Large intestine (tissue), 3 donors: ENCODE measurements at regions not wholly inside any gene's neighbourhood (a gene's known extent, or its start where the extent isn't known, plus 50 kb on each side); places are given as distances from the start of the nearest gene placed in this dataset.

ENCODE experiments used
- DNase-seq, 2 donors: peaks; one replicate each; pipeline versions ENCODE4 v3.0.0 to v3.0.0-alpha.2; 2013
- H3K27ac ChIP-seq: one replicate; pipeline ENCODE4 v1.5.1; 2013; ENCODE audit warnings: low read length
- H3K27me3 ChIP-seq: 2 replicates; pipeline ENCODE4 v1.6.1; 2013; ENCODE audit warnings: low read length; ENCODE audit not compliant: control insufficient read depth, insufficient read depth
- H3K36me3 ChIP-seq: 2 replicates; pipeline ENCODE4 v1.6.1; 2013; ENCODE audit warnings: low read length; ENCODE audit not compliant: control insufficient read depth, insufficient read depth
- H3K4me1 ChIP-seq: one replicate; pipeline ENCODE4 v1.6.1; 2013; ENCODE audit warnings: low read length; ENCODE audit not compliant: control insufficient read depth, insufficient read depth
- H3K4me3 ChIP-seq: one replicate; pipeline ENCODE4 v1.5.1; 2013; ENCODE audit warnings: low read length
- H3K9me3 ChIP-seq: one replicate; pipeline ENCODE4 v1.6.1; 2013; ENCODE audit warnings: mild to moderate bottlenecking, low read depth, low read length, moderate library complexity; ENCODE audit not compliant: control insufficient read depth
- WGBS: methylation state at CpG from one replicate; pipeline ENCODE4 v1.1.5; 2013; ENCODE audit warnings: low lambda C conversion rate; ENCODE audit not compliant: insufficient coverage; 5-methylcytosine and 5-hydroxymethylcytosine counted together

- DNase-seq = no peak
- no peaks in the 10 kb centered on the region for H3K4me1 ChIP-seq
- no peaks in the 10 kb centered on the region for H3K36me3 ChIP-seq
- 83% methylated on average over 1 of the region's 1 CpG for WGBS
- H3K4me3 ChIP-seq = no peak overlapping the region
- no peak overlapping the region for H3K27ac ChIP-seq
- no peaks in the 10 kb centered on the region for H3K9me3 ChIP-seq
- no peaks in the 10 kb centered on the region for H3K27me3 ChIP-seq
These were observed 616.4 kb downstream of the TAFA4 start for GRCh38 chr3:68315964-68316363.

- Histone ChIP-seq H3K36me3 (no peaks in the 10 kb centered on the region), H3K4me1 (no peaks in the 10 kb centered on the region), H3K4me3 (no peak overlapping the region), H3K27ac (no peak overlapping the region), H3K27me3 (no peaks in the 10 kb centered on the region), H3K9me3 (no peaks in the 10 kb centered on the region)
- no CpG with 5 or more reads among the region's 1 CpG for WGBS
- no peak for DNase-seq
These were observed 616.8 kb downstream of the TAFA4 start for GRCh38 chr3:68315546-68315945.

- Histone ChIP-seq H3K4me1 (no peaks in the 10 kb centered on the region), H3K36me3 (no peaks in the 10 kb centered on the region), H3K9me3 (no peaks in the 10 kb centered on the region), H3K27ac (no peak overlapping the region), H3K27me3 (no peaks in the 10 kb centered on the region), H3K4me3 (no peak overlapping the region)
- peak; percentile 7 to 24 for DNase-seq
- no CpG with 5 or more reads among the region's 2 CpGs for WGBS
These were observed 625.8 kb downstream of the TAFA4 start for GRCh38 chr3:68306571-68306970.

- Histone ChIP-seq H3K27me3 (no peaks in the 10 kb centered on the region), H3K36me3 (no peaks in the 10 kb centered on the region), H3K9me3 (no peaks in the 10 kb centered on the region), H3K27ac (no peak overlapping the region), H3K4me1 (no peaks in the 10 kb centered on the region), H3K4me3 (no peak overlapping the region)
- 100% methylated on average over 1 of the region's 1 CpG for WGBS
- DNase-seq = no peak
These were observed 636.9 kb downstream of the TAFA4 start for GRCh38 chr3:68295457-68295856.

- H3K9me3 ChIP-seq = no peaks in the 10 kb centered on the region
- no peak for DNase-seq
- H3K27me3 ChIP-seq = no peaks in the 10 kb centered on the region
- H3K36me3 ChIP-seq = no peaks in the 10 kb centered on the region
- H3K27ac ChIP-seq = no peak overlapping the region
- H3K4me3 ChIP-seq = no peak overlapping the region
- H3K4me1 ChIP-seq = no peaks in the 10 kb centered on the region
These were observed 635.9 kb upstream of the SUCLG2 start for GRCh38 chr3:68290333-68290732.

- no peak for DNase-seq
- no peak overlapping the region for H3K27ac ChIP-seq
- WGBS = no CpG with 5 or more reads among the region's 8 CpGs
These were observed 633.7 kb upstream of the SUCLG2 start for GRCh38 chr3:68288085-68288484.

GRCh38 chr3:68287101-68287500, 632.7 kb upstream of the SUCLG2 start:
- H3K9me3 ChIP-seq = no peaks in the 10 kb centered on the region
- H3K27ac ChIP-seq = no peak overlapping the region
- H3K4me3 ChIP-seq = no peak overlapping the region
- no peaks in the 10 kb centered on the region for H3K27me3 ChIP-seq
- H3K36me3 ChIP-seq = no peaks in the 10 kb centered on the region
- no peak for DNase-seq
- 61% methylated on average over 5 of the region's 8 CpGs for WGBS
- H3K4me1 ChIP-seq = no peaks in the 10 kb centered on the region

More at GRCh38 chr3:68288085-68288484, 633.7 kb upstream of the SUCLG2 start:
- H3K4me1 ChIP-seq = no peaks in the 10 kb centered on the region
- no peak overlapping the region for H3K4me3 ChIP-seq
- no peaks in the 10 kb centered on the region for H3K27me3 ChIP-seq
- no peaks in the 10 kb centered on the region for H3K9me3 ChIP-seq
- H3K36me3 ChIP-seq = no peaks in the 10 kb centered on the region

- no peak overlapping the region for H3K4me3 ChIP-seq
- H3K36me3 ChIP-seq = no peaks in the 10 kb centered on the region
- H3K9me3 ChIP-seq = no peaks in the 10 kb centered on the region
- no peaks in the 10 kb centered on the region for H3K27me3 ChIP-seq
- DNase-seq = peak; percentile 5 to 29
- WGBS = no CpG with 5 or more reads among the region's 1 CpG
- H3K27ac ChIP-seq = no peak overlapping the region
- H3K4me1 ChIP-seq = peaks cover 3% of the 10 kb centered on the region
These were observed 619.9 kb upstream of the SUCLG2 start for GRCh38 chr3:68274286-68274685.

- 90% methylated on average over 2 of the region's 2 CpGs for WGBS
- no peaks in the 10 kb centered on the region for H3K36me3 ChIP-seq
- H3K27ac ChIP-seq = no peak overlapping the region
- H3K4me1 ChIP-seq = peaks cover 3% of the 10 kb centered on the region
- no peaks in the 10 kb centered on the region for H3K27me3 ChIP-seq
- no peak overlapping the region for H3K4me3 ChIP-seq
- no peak for DNase-seq
- no peaks in the 10 kb centered on the region for H3K9me3 ChIP-seq
These were observed 616.7 kb upstream of the SUCLG2 start for GRCh38 chr3:68271145-68271544.

- H3K9me3 ChIP-seq = no peaks in the 10 kb centered on the region
- no peak for DNase-seq
- WGBS = 73% methylated on average over 3 of the region's 3 CpGs
- H3K36me3 ChIP-seq = no peaks in the 10 kb centered on the region
- H3K4me1 ChIP-seq = no peaks in the 10 kb centered on the region
- H3K4me3 ChIP-seq = no peak overlapping the region
- no peak overlapping the region for H3K27ac ChIP-seq
- H3K27me3 ChIP-seq = no peaks in the 10 kb centered on the region
These were observed 602.3 kb upstream of the SUCLG2 start for GRCh38 chr3:68256635-68257223.

- Histone ChIP-seq H3K9me3 (no peaks in the 10 kb centered on the region), H3K27ac (no peak overlapping the region), H3K27me3 (no peaks in the 10 kb centered on the region), H3K36me3 (no peaks in the 10 kb centered on the region), H3K4me1 (no peaks in the 10 kb centered on the region), H3K4me3 (no peak overlapping the region)
- WGBS = no CpG with 5 or more reads among the region's 2 CpGs
- no peak for DNase-seq
These were observed 594.9 kb upstream of the SUCLG2 start for GRCh38 chr3:68249265-68249664.
